GM12874 (cell line): ENCODE measurements at regions not wholly inside any gene's neighbourhood (a gene's known extent, or its start where the extent isn't known, plus 50 kb on each side); places are given as distances from the start of the nearest gene placed in this dataset.

Source experiments
- CTCF ChIP-seq: IDR thresholded peaks from 2 replicates; pipeline ENCODE4 v1.5.1; 2011; ENCODE audit warnings: low read depth, mild to moderate bottlenecking, control low read depth, low read length, moderate library complexity; ENCODE audit not compliant: insufficient read depth

DNA sequence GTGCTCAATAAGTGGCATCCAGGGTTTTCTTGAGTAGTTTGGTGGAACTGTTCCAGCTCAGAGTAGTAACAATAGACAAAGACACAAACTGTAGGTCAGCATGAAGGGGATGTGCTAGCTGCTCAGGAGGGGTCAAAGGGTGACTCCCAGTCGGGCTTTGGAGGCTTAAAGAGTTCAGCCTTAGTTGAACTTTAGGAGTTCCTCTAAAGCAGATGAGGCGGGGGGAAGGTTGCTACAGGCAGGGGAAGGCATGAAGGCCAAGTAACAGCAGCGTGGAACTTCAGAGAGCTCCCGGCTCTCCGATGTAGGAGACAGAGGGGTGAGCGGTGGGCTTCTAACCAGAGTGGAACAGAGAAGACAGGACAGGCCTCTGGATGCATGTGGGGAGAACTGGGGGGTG is 115.5 kb upstream of the CD93 start:
- TF ChIP-seq CTCF: no peak

GRCh38 chr20:23200914-23201313 is 114.8 kb upstream of the CD93 start:
- peak; percentile 49 for TF ChIP-seq CTCF

DNA sequence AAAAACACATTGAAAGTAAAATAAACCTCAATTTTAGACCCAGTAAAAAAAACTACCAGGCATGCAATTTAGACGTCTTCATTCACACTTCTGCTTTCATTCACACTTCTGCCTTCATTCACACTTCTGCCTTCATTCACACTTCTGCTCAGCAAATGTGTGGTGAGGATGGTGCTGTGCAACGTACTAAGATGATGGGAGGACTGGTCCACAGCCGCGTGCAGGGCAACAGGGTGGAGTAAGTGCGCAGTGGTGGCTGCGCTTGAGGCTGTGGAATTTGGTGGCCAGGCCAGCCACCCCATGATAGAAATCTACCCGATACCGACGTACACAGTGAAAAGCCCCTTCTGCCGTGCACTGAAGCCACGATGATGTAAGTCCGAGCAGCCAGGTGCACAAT is 114.3 kb upstream of the CD93 start:
- no peak for TF ChIP-seq CTCF

DNA sequence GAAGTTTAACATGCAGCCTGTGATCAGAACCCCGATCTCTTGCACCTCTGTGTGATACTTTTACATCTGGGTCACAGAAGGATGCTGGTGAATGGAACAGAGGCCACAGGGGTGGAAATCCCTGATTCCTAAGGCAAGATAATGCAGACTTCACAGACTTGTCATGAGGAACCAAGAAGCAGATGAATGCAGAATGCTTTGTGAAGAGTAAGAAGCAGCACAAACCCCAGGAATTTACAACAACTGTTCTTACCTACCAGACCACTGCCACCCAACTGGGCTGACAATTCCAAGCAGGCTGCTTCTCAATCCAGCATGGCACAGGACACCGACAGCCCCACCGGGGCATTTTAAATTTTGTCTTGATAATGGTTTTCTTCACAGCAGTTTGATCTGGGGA is 113.2 kb upstream of the CD93 start:
- TF ChIP-seq CTCF: no peak

GRCh38 chr20:23198815-23199214 is 112.7 kb upstream of the CD93 start:
- no peak for TF ChIP-seq CTCF

- TF ChIP-seq CTCF: no peak
Measured at GRCh38 chr20:23197836-23198235, 111.7 kb upstream of the CD93 start.

DNA sequence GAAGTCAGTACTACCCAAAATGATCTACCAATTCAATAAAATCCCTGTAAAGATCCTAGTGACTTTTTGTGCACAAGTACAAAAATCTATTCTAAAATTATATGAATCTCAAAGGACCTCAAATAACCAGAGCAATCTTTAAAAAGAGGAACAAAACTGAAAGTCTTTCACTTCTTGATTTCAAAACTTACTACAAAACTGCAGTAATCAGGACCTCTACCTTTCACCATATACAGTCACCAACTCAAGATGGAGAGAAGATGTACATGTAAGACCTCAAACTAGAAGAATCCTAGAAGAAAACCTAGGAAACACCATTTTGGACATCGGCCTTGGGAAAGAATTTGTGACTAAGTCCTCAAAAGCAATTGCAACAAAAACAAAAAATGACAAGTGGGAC is 109.5 kb upstream of the CD93 start:
- no peak for TF ChIP-seq CTCF
